ENCODE measurements at regions not wholly inside any gene's neighbourhood (a gene's known extent, or its start where the extent isn't known, plus 50 kb on each side); places are given as distances from the start of the nearest gene placed in this dataset.
A peak's percentile ranks its signal among the peaks of the same experiment; 100 is the strongest.

DNA sequence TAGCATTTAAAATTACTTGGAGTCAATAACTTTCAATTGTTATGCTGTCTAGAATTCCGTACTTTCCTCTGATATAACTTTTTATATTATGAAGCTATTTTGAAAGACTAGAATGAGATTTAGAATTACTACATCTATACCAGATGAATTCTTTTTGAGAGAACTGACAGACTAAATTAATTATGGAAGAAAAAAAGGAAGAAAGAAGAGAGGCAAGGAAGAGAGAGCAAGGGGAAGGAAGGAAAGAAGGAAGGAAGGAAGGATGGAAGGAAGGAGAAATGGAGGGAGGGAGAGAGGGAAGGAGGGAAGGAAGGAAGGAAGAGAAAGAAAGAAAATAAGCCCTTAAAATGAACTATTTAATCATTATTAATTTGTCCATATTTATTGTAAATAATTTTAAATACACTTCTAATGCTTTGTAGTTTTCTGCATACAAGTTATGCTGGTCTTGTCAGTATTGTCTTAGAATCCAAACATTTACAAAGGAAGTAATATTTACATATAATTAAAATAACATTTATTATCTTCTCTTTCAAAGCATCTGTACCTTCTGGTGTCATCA, 280.4 kb upstream of the HSF2 start:
- no peak overlapping the region for H3K18ac ChIP-seq (ENCODE audit: insufficient read length, low read depth, low read length)
- H3K23me2 ChIP-seq (ENCODE audit: insufficient read length, low read depth, low read length, poor library complexity, severe bottlenecking): no peaks in the 10 kb centered on the region
- H4K8ac ChIP-seq (replicated peaks; ENCODE audit: insufficient read length, low read depth, low read length): no peak overlapping the region
- Mint-ChIP-seq H3K27me3 (ENCODE audit: low read depth) (no peaks in the 10 kb centered on the region), H3K4me1 (no peaks in the 10 kb centered on the region), H3K9me3 (no peaks in the 10 kb centered on the region), H3K36me3 (ENCODE audit: insufficient read depth in 1 of 3, low read depth in 3 of 3) (no peaks in the 10 kb centered on the region), H3K4me3 (no peak overlapping the region), H3K27ac (peak overlapping the region in 1 of 3 experiments; percentile 42; a peak in 2 of 7 replicates)
- H4K91ac ChIP-seq (ENCODE audit: insufficient read length, low read depth, low read length): no peak overlapping the region
- H3K4me2 ChIP-seq (ENCODE audit: insufficient read depth, insufficient read length, low read length): no peak overlapping the region
- no peak overlapping the region for H2BK5ac ChIP-seq (ENCODE audit: insufficient read length, low read length)
- H2BK12ac ChIP-seq (ENCODE audit: insufficient read length, low read depth, low read length): no peak overlapping the region
- TF ChIP-seq CTCF (conservative IDR thresholded peaks at IDR 0.05): no peak
- H3K27me3 ChIP-seq (ENCODE audit: insufficient read depth, low read length): no peaks in the 10 kb centered on the region
- H3K9me3 ChIP-seq (ENCODE audit: control insufficient read depth, low read depth, low read length): no peaks in the 10 kb centered on the region
- H2BK20ac ChIP-seq (ENCODE audit: low read depth, low read length, poor library complexity, severe bottlenecking): no peak overlapping the region
- H2AFZ ChIP-seq (ENCODE audit: low read length): no peak overlapping the region
- no peak overlapping the region for H3K23ac ChIP-seq (ENCODE audit: insufficient read length, low read depth, low read length)
- no peak overlapping the region for H3T11ph ChIP-seq (ENCODE audit: low read length)
- H3K14ac ChIP-seq (ENCODE audit: insufficient read depth, low read length): no peak overlapping the region
- WGBS (ENCODE audit: extremely low coverage, insufficient read length, low lambda C conversion rate): no CpG with 5 or more reads among the region's 1 CpG
- no peak overlapping the region for H2BK120ac ChIP-seq (ENCODE audit: low read depth, low read length, poor library complexity, severe bottlenecking)
- no peak overlapping the region for H2BK15ac ChIP-seq (ENCODE audit: low read depth, low read length)
- H3K56ac ChIP-seq (ENCODE audit: insufficient read length, low read depth, low read length): no peak overlapping the region
- no peaks in the 10 kb centered on the region for H3K79me1 ChIP-seq (ENCODE audit: insufficient read depth, low read depth, low read length, poor library complexity, severe bottlenecking)
- no peak for DNase-seq
- no peaks in the 10 kb centered on the region for H3K79me2 ChIP-seq (ENCODE audit: insufficient read depth, low read length)
- no peaks in the 10 kb centered on the region for H4K20me1 ChIP-seq (ENCODE audit: control insufficient read depth, insufficient read depth, insufficient read length)
- no peak overlapping the region for H2AK5ac ChIP-seq (ENCODE audit: insufficient read length, low read length)
- no peak overlapping the region for H3K4ac ChIP-seq (ENCODE audit: low read depth, low read length)
- no peak overlapping the region for H3K9ac ChIP-seq (ENCODE audit: extremely low read depth, insufficient read length, low read length)
- no peaks in the 10 kb centered on the region for H3K4me1 ChIP-seq (ENCODE audit: insufficient read depth, low read length)
- H4K5ac ChIP-seq (ENCODE audit: insufficient read length, low read depth, low read length): no peak overlapping the region
- no peak overlapping the region for H3K27ac ChIP-seq (ENCODE audit: insufficient read length, low read depth, low read length)

All from H9 (cell line).